MM.1S (cell line): ENCODE measurements at regions not wholly inside any gene's neighbourhood (a gene's known extent, or its start where the extent isn't known, plus 50 kb on each side); places are given as distances from the start of the nearest gene placed in this dataset.

Experiments
- EZH2 ChIP-seq: fragments of 300-600 bp; sonication (generic); optimal IDR thresholded peaks from 2 replicates; pipeline ENCODE3; 2017; ENCODE audit warnings: low read depth, mild to moderate bottlenecking, antibody characterized with exemption, low read length, mixed read lengths
- TF ChIP-seq, protein P1 (sequence below): fragments of 300-600 bp; sonication (generic); IDR thresholded peaks from 2 replicates; pipeline ENCODE4 v1.5.1; 2016; ENCODE audit warnings: antibody characterized with exemption, low read length, mixed read lengths

DNA sequence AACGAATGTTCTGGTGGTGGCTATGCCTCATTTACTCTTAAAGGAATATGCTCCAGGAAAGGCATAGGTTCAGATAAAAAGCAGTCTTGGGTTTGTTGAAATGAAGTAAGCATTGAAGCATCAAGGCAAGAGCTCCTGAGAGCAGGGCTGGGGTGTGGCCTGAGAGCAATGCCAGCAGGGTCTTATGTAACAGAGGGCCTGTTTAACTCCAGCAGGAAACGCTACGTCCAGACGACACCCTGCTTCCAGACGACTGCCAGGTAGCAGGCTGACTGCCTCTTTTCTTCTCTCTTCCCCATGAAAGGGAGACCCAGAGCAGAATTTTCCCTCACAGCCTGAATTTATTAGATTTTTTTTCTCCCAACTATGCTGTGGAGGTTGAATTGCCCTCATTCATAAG, 127.2 kb upstream of the SLC5A12 start:
- TF ChIP-seq, protein P1, sequence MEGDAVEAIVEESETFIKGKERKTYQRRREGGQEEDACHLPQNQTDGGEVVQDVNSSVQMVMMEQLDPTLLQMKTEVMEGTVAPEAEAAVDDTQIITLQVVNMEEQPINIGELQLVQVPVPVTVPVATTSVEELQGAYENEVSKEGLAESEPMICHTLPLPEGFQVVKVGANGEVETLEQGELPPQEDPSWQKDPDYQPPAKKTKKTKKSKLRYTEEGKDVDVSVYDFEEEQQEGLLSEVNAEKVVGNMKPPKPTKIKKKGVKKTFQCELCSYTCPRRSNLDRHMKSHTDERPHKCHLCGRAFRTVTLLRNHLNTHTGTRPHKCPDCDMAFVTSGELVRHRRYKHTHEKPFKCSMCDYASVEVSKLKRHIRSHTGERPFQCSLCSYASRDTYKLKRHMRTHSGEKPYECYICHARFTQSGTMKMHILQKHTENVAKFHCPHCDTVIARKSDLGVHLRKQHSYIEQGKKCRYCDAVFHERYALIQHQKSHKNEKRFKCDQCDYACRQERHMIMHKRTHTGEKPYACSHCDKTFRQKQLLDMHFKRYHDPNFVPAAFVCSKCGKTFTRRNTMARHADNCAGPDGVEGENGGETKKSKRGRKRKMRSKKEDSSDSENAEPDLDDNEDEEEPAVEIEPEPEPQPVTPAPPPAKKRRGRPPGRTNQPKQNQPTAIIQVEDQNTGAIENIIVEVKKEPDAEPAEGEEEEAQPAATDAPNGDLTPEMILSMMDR: no peak
- no peak for TF ChIP-seq EZH2
